Spleen (tissue), 11 donors: ENCODE measurements at regions not wholly inside any gene's neighbourhood (a gene's known extent, or its start where the extent isn't known, plus 50 kb on each side); places are given as distances from the start of the nearest gene placed in this dataset.

Experiments used
- DNase-seq: peaks from one replicate; pipeline ENCODE4 v3.0.0-alpha.2; 2020
- H3K27ac ChIP-seq, 8 donors: fragments of 200-600 bp; sonication (generic) in 7 of 8; 1 replicate in 4 of 8; 2 replicates in 4 of 8; pipeline versions ENCODE4 v1.5.0 to v1.8.0; 2016 to 2021; ENCODE audit warnings: inconsistent platforms in 4 of 8, mild to moderate bottlenecking in 4 of 8, moderate library complexity in 1 of 8
- H3K27me3 ChIP-seq, 7 donors: fragments of 200-600 bp; sonication (generic) in 6 of 7; replicated peaks in 1 of 7; 1 replicate in 4 of 7; 2 replicates in 3 of 7; pipeline versions ENCODE4 v1.5.0 to v1.8.0; 2016 to 2021; ENCODE audit warnings: inconsistent platforms in 3 of 7, mild to moderate bottlenecking in 1 of 7
- H3K36me3 ChIP-seq, 6 donors: fragments of 200-600 bp; sonication (generic) in 5 of 6; 1 replicate in 4 of 6; 2 replicates in 2 of 6; pipeline versions ENCODE4 v1.5.0 to v1.8.0; 2016 to 2021; ENCODE audit warnings: inconsistent platforms in 2 of 6
- H3K4me1 ChIP-seq, 6 donors: fragments of 200-600 bp; sonication (generic) in 5 of 6; 1 replicate in 3 of 6; 2 replicates in 3 of 6; pipeline versions ENCODE4 v1.5.0 to v1.8.0; 2016 to 2021; ENCODE audit warnings: inconsistent platforms in 3 of 6
- H3K4me3 ChIP-seq, 8 donors: fragments of 200-600 bp; sonication (generic) in 7 of 8; 1 replicate in 4 of 8; 2 replicates in 4 of 8; pipeline versions ENCODE4 v1.5.0 to v1.8.0; 2016 to 2021; ENCODE audit warnings: inconsistent platforms in 4 of 8, mild to moderate bottlenecking in 4 of 8, moderate library complexity in 2 of 8
- H3K9me3 ChIP-seq, 8 donors: fragments of 200-600 bp; sonication (generic) in 7 of 8; 1 replicate in 4 of 8; 2 replicates in 4 of 8; pipeline versions ENCODE4 v1.5.0 to v1.8.0; 2016 to 2021; ENCODE audit warnings: inconsistent platforms in 4 of 8
- POLR2A ChIP-seq, 3 donors: fragments of 450-650 bp; IDR thresholded peaks; one replicate each; pipeline ENCODE4 v1.5.1; 2017; ENCODE audit warnings: antibody characterized with exemption in 3 of 3, mild to moderate bottlenecking in 1 of 3
- POLR2AphosphoS5 ChIP-seq, 3 donors: sonication (generic); formaldehyde crosslinking; IDR thresholded peaks; one replicate each; pipeline ENCODE4 v1.5.1; 2017; ENCODE audit warnings: antibody characterized with exemption in 3 of 3
- WGBS, 5 donors: extraction: QIAGEN DNeasy Blood & Tissue Kit in 3 of 5; methylation state at CpG; one replicate each; pipeline versions ENCODE4 v1.1.5 to v1.1.7; 2013 to 2018; 5-methylcytosine and 5-hydroxymethylcytosine counted together
- intact Hi-C: fragments of 100-400 bp; cut with DNase I; formaldehyde crosslinking; loops from one replicate; pipeline ENCODE4 v1.15.0; 2023; ENCODE audit warnings: low total_unique reads
- TF ChIP-seq, protein P1 (sequence below), 11 experiments: fragments of 200-600 bp in 7 of 11; fragments of 450-650 bp in 4 of 11; sonication (generic) in 4 of 11; IDR thresholded peaks in 8 of 11; conservative IDR thresholded peaks in 3 of 11; 1 replicate in 7 of 11; 2 replicates in 4 of 11; pipeline versions ENCODE4 v1.4.0 to v1.8.0; 2016 to 2021; ENCODE audit warnings: antibody characterized with exemption in 11 of 11, inconsistent platforms in 4 of 11, mild to moderate bottlenecking in 1 of 11
- donor health status: healthy with polysubstance abuse.
- donor health status: DM: no; HTN: no; CAD: no; lungs with moderate emphysema.
- donor health status: DM: no; HTN: no; CAD: no.
- donor health status: Bipolar disorder and iron deficiency.
- donor health status: healthy.
- donor health status: DM: no; HTN: no; CAD: no.
- donor health status: DM: yes; HTN: yes; CAD: no.

DNA sequence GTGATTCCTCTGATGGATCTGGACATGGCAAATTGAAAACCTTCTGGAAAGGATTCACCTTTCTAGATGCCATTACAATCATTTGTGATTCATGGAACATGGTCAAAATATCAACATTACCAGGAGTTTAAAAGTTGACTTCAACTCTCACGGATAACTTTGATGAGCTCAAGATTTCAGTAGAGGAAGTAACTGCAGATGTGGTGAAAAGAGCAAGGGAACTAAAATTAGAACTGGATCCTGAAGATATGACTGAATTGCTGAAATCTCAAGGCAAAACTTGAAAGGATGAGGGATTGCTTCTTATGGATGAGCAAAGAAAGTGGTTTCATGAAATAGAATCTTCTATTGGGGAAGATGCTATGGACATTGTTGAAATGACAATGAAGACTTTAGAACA is 293.6 kb downstream of the ARHGAP12 start:
- H3K4me3 ChIP-seq: no peak overlapping the region
- no peak overlapping the region for H3K27ac ChIP-seq
- H3K9me3 ChIP-seq: peaks cover 0 to 17% (median 12%) of the 10 kb centered on the region in 8 donors
- H3K36me3 ChIP-seq: no peaks in the 10 kb centered on the region
- H3K4me1 ChIP-seq: no peaks in the 10 kb centered on the region
- TF ChIP-seq POLR2AphosphoS5 (IDR thresholded peaks at IDR 0.05) (no peak), POLR2A (IDR thresholded peaks at IDR 0.05) (no peak)
- TF ChIP-seq, protein P1, sequence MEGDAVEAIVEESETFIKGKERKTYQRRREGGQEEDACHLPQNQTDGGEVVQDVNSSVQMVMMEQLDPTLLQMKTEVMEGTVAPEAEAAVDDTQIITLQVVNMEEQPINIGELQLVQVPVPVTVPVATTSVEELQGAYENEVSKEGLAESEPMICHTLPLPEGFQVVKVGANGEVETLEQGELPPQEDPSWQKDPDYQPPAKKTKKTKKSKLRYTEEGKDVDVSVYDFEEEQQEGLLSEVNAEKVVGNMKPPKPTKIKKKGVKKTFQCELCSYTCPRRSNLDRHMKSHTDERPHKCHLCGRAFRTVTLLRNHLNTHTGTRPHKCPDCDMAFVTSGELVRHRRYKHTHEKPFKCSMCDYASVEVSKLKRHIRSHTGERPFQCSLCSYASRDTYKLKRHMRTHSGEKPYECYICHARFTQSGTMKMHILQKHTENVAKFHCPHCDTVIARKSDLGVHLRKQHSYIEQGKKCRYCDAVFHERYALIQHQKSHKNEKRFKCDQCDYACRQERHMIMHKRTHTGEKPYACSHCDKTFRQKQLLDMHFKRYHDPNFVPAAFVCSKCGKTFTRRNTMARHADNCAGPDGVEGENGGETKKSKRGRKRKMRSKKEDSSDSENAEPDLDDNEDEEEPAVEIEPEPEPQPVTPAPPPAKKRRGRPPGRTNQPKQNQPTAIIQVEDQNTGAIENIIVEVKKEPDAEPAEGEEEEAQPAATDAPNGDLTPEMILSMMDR (IDR thresholded peaks at IDR 0.05 in 8 of 11, conservative IDR thresholded peaks at IDR 0.05 in 3 of 11): no peak
- no peaks in the 10 kb centered on the region for H3K27me3 ChIP-seq
- no peak for DNase-seq
- intact Hi-C loops: no loop called here
- 32 to 54% (median 40%) methylated on average over 1 of the region's 1 CpG for WGBS, 5 donors

DNA sequence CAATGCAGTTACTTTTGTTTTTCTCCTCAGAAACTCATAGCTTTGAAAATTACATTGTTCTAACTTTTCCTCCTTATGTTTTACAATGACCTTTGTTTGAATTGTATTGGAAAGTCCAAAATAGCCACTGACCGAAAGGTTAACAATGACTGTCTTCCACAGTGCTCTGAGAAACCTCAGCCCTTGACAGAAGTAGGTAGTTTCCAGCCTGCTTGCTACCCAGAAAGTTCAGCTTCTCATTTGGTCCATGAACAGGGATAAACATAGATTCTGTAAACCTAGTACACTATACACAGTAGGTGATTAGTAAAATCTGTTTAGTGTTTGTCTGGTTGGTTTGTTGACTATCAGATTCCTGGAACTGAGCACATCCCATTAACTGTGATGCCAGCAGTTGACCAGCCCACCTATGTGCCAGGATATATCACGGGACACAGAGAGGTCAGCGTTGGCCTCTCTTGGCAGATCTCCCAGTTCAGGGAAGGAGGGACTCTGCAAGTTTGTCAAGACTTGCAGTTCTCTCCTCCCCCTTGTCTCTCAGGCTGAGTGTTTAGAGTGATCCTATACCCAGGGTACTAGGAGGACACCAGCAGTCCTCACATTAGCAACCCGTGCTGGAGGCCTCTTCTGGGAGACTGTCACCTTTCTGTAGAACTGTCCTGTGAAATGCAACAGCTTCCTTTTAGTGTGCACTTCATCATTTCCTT is 297.6 kb downstream of the ARHGAP12 start:
- Histone ChIP-seq H3K27me3 (no peaks in the 10 kb centered on the region), H3K27ac (no peak overlapping the region), H3K9me3 (peaks cover 0 to 17% (median 13%) of the 10 kb centered on the region in 8 donors), H3K36me3 (no peaks in the 10 kb centered on the region), H3K4me3 (no peak overlapping the region), H3K4me1 (no peaks in the 10 kb centered on the region)
- TF ChIP-seq POLR2A (IDR thresholded peaks at IDR 0.05) (no peak), POLR2AphosphoS5 (IDR thresholded peaks at IDR 0.05) (no peak)
- TF ChIP-seq, protein P1 (IDR thresholded peaks at IDR 0.05 in 8 of 11, conservative IDR thresholded peaks at IDR 0.05 in 3 of 11): no peak
- intact Hi-C loops: no loop called here
- DNase-seq: no peak
- 48 to 81% (median 68%) methylated on average over 4 of the region's 4 CpGs for WGBS, 5 donors

DNA sequence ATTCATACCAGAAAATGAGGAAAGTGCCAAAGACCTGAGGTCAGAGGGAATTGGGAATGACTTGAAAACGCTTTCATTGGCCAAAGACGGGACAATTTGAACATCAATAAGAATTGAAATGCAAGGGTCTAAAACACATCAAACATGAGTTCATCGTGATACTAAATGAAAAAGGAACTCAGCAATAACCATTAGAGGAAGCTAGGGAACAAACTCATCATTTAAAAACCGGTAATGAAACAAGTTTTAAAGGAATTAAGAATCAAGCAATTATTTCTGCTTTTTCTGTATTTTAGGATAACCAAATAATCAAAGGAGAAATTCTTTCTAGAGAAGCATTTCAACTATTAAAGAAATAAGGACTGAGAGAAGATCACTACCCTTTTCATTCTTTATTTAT is 303.1 kb downstream of the ARHGAP12 start:
- TF ChIP-seq POLR2AphosphoS5 (IDR thresholded peaks at IDR 0.05): no peak
- TF ChIP-seq, protein P1 (IDR thresholded peaks at IDR 0.05 in 8 of 11, conservative IDR thresholded peaks at IDR 0.05 in 3 of 11): no peak
- TF ChIP-seq POLR2A (IDR thresholded peaks at IDR 0.05): no peak
- no peak overlapping the region for H3K27ac ChIP-seq
- H3K27me3 ChIP-seq: no peaks in the 10 kb centered on the region
- 80 to 92% (median 86%) methylated on average over 4 of the region's 4 CpGs for WGBS, 5 donors
- H3K4me3 ChIP-seq: no peak overlapping the region
- H3K9me3 ChIP-seq: peaks cover 0 to 36% (median 22%) of the 10 kb centered on the region in 8 donors
- no peak for DNase-seq
- intact Hi-C loops: no loop called here
- no peaks in the 10 kb centered on the region for H3K36me3 ChIP-seq
- no peaks in the 10 kb centered on the region for H3K4me1 ChIP-seq

DNA sequence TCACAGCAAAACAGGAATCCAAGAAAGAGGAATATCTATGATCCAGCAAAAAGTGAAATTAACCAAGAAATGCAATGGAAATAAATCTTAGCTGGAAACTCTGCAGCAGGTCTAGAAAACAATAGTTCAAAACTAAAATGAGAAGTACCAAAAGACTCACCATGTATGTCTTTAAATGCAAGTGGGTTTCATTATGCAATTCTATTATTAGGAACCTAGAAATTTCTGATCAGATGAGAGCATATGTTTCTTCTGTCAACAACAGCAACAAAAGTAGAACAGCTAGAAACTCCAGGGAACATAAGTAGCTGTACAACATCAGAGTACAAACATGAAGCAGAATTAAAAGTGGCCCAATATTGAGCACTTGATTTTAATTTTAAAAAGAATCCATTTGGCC is 304.0 kb downstream of the ARHGAP12 start:
- Histone ChIP-seq H3K4me1 (peaks cover 0 to 9% (median 6%) of the 10 kb centered on the region in 6 donors), H3K27me3 (no peaks in the 10 kb centered on the region), H3K9me3 (peaks cover 0 to 36% (median 22%) of the 10 kb centered on the region in 8 donors), H3K36me3 (no peaks in the 10 kb centered on the region), H3K27ac (no peak overlapping the region), H3K4me3 (no peak overlapping the region)
- intact Hi-C loops: no loop called here
- TF ChIP-seq, protein P1 (IDR thresholded peaks at IDR 0.05 in 8 of 11, conservative IDR thresholded peaks at IDR 0.05 in 3 of 11): no peak
- TF ChIP-seq POLR2A (IDR thresholded peaks at IDR 0.05): no peak
- no peak for TF ChIP-seq POLR2AphosphoS5 (IDR thresholded peaks at IDR 0.05)
- no peak for DNase-seq
